HG02938 (cell line): ENCODE measurements at regions not wholly inside any gene's neighbourhood (a gene's known extent, or its start where the extent isn't known, plus 50 kb on each side); places are given as distances from the start of the nearest gene placed in this dataset.

Experiments used
- ATAC-seq: cut with Tn5 transposase; IDR thresholded peaks from one replicate; pipeline ENCODE4 v1.9.1; 2021; ENCODE audit warnings: mild to moderate bottlenecking, moderate library complexity; ENCODE audit not compliant: unreplicated experiment

- no peak for ATAC-seq
Measured at GRCh38 chr11:92524542-92524941, 299.9 kb downstream of the FAT3 start.

- ATAC-seq: no peak
Measured at GRCh38 chr11:92527467-92527866, 302.8 kb downstream of the FAT3 start.

GRCh38 chr11:92528001-92528400 is 303.4 kb downstream of the FAT3 start:
- no peak for ATAC-seq

GRCh38 chr11:92531065-92531739 is 306.6 kb downstream of the FAT3 start:
- no peak for ATAC-seq

- no peak for ATAC-seq
Measured at GRCh38 chr11:92533657-92534335, 309.2 kb downstream of the FAT3 start.

- ATAC-seq: no peak
Measured at GRCh38 chr11:92536883-92537282, 312.3 kb downstream of the FAT3 start.

GRCh38 chr11:92540096-92540495 is 315.5 kb downstream of the FAT3 start:
- no peak for ATAC-seq

GRCh38 chr11:92545906-92546471 is 321.4 kb downstream of the FAT3 start:
- ATAC-seq: no peak

- ATAC-seq: no peak
Measured at GRCh38 chr11:92546603-92547002, 322.0 kb downstream of the FAT3 start.

- no peak for ATAC-seq
Measured at GRCh38 chr11:92550411-92550810, 325.8 kb downstream of the FAT3 start.

GRCh38 chr11:92550871-92551270 is 326.3 kb downstream of the FAT3 start:
- ATAC-seq: no peak

GRCh38 chr11:92552942-92553341 is 328.3 kb downstream of the FAT3 start:
- no peak for ATAC-seq

GRCh38 chr11:92554688-92555087 is 330.1 kb downstream of the FAT3 start:
- no peak for ATAC-seq

GRCh38 chr11:92556431-92556830 is 331.8 kb downstream of the FAT3 start:
- ATAC-seq: no peak

GRCh38 chr11:92557879-92558278 is 333.3 kb downstream of the FAT3 start:
- no peak for ATAC-seq

GRCh38 chr11:92558323-92558722 is 333.7 kb downstream of the FAT3 start:
- no peak for ATAC-seq

- ATAC-seq: no peak
Measured at GRCh38 chr11:92569726-92570125, 345.1 kb downstream of the FAT3 start.

- no peak for ATAC-seq
Measured at GRCh38 chr11:92572559-92572958, 347.9 kb downstream of the FAT3 start.

- ATAC-seq: no peak
Measured at GRCh38 chr11:92576315-92576714, 351.7 kb downstream of the FAT3 start.

GRCh38 chr11:92580908-92581307 is 356.3 kb downstream of the FAT3 start:
- no peak for ATAC-seq

GRCh38 chr11:92588393-92588792 is 363.8 kb downstream of the FAT3 start:
- no peak for ATAC-seq

- ATAC-seq: no peak
Measured at GRCh38 chr11:92589512-92589911, 364.9 kb downstream of the FAT3 start.
